ENCODE measurements at regions not wholly inside any gene's neighbourhood (a gene's known extent, or its start where the extent isn't known, plus 50 kb on each side); places are given as distances from the start of the nearest gene placed in this dataset.

- Histone ChIP-seq H4K20me1 (ENCODE audit: control insufficient read depth, extremely low read depth, insufficient read depth, low read length) (no peaks in the 10 kb centered on the region), H3K27me3 (ENCODE audit: control insufficient read depth, insufficient read depth, low read length) (no peaks in the 10 kb centered on the region), H3K9me3 (ENCODE audit: control insufficient read depth, insufficient read depth, low read depth, low read length) (no peaks in the 10 kb centered on the region), H3K4me3 (replicated peaks in 1 of 4; ENCODE audit: control extremely low read depth in 1 of 4, insufficient read depth in 1 of 4, low read depth in 3 of 4, low read length in 4 of 4) (no peak overlapping the region), H3K36me3 (ENCODE audit: control insufficient read depth, insufficient read depth, low read length) (no peaks in the 10 kb centered on the region), H2AFZ (ENCODE audit: low read length) (no peak overlapping the region), H3K4me1 (ENCODE audit: control insufficient read depth, extremely low read depth, insufficient read depth, low read length) (no peaks in the 10 kb centered on the region), H3K9ac (ENCODE audit: insufficient read depth, low read length) (no peak overlapping the region), H3K79me2 (ENCODE audit: control insufficient read depth, insufficient read depth, low read length) (no peaks in the 10 kb centered on the region), H3K27ac (ENCODE audit: insufficient read depth, low read length) (no peak overlapping the region), H3K4me2 (ENCODE audit: extremely low read depth, insufficient read depth, low read length) (no peak overlapping the region)
- TF ChIP-seq CTCF (conservative IDR thresholded peaks at IDR 0.05 in 1 of 2, IDR thresholded peaks at IDR 0.05 in 1 of 2; ENCODE audit: low read depth in 1 of 2, low read length in 2 of 2) (no peak), EZH2 (IDR thresholded peaks at IDR 0.05; ENCODE audit: low read length, missing control alignments) (no peak)
- DNase-seq (ENCODE audit: low read depth in 2 of 2), result no peak
Observed at GRCh38 chr14:54216827-54217226, 180.0 kb upstream of the CDKN3 start.

DNA sequence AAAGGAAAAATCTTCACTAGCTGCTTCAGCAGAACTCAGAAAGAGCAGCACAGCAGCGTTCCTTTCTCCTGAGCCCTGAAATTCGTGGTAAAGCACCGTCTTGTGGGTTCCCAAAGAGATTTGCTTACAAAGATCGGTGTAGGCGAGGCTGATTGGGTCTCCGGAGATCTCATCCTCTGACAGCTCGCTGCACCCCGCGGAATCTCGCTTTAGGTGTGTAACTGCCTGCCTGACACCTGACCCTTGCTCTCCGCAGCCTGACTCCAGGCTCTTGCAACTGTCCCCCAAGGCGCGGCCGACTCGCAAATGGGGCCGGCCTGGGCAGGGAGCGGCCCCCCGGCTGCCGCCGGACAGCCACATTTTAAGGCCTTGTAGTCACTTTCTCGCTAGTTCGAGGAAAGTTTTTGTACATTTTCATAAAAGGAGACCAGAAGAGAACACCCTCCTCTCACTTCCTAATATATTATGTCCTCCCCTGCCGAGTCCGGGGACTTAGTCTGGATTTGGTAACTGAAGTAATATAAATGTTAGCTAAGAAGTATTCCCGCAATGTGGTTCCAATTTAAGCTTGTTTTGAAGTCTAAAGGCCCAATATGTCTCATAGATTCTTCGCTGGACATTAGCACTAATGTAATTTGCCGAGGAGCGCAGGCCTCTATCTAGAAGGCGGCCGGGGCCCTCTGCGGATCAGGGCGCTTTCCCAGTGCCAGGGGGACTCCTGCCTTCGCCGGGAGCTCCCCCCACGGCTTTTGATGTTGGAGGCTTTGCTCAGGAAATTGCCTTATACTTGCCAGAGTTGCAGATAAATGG, 177.3 kb upstream of the CDKN3 start:
- no peaks in the 10 kb centered on the region for H4K20me1 ChIP-seq (ENCODE audit: control insufficient read depth, extremely low read depth, insufficient read depth, low read length)
- no peak for DNase-seq (ENCODE audit: low read depth in 2 of 2)
- peak overlapping the region; percentile 90 for H3K4me2 ChIP-seq (ENCODE audit: extremely low read depth, insufficient read depth, low read length)
- peak overlapping the region in 2 of 4 experiments; percentile 43 to 64 for H3K4me3 ChIP-seq (replicated peaks in 1 of 4; ENCODE audit: control extremely low read depth in 1 of 4, insufficient read depth in 1 of 4, low read depth in 3 of 4, low read length in 4 of 4)
- no peaks in the 10 kb centered on the region for H3K36me3 ChIP-seq (ENCODE audit: control insufficient read depth, insufficient read depth, low read length)
- H3K4me1 ChIP-seq (ENCODE audit: control insufficient read depth, extremely low read depth, insufficient read depth, low read length), result no peaks in the 10 kb centered on the region
- no peak for TF ChIP-seq EZH2 (IDR thresholded peaks at IDR 0.05; ENCODE audit: low read length, missing control alignments)
- TF ChIP-seq CTCF (conservative IDR thresholded peaks at IDR 0.05 in 1 of 2, IDR thresholded peaks at IDR 0.05 in 1 of 2; ENCODE audit: low read depth in 1 of 2, low read length in 2 of 2), result no peak
- H3K27me3 ChIP-seq (ENCODE audit: control insufficient read depth, insufficient read depth, low read length), result no peaks in the 10 kb centered on the region
- no peak overlapping the region for H3K27ac ChIP-seq (ENCODE audit: insufficient read depth, low read length)
- peak overlapping the region; percentile 82 for H2AFZ ChIP-seq (ENCODE audit: low read length)
- no peak overlapping the region for H3K9ac ChIP-seq (ENCODE audit: insufficient read depth, low read length)
- H3K79me2 ChIP-seq (ENCODE audit: control insufficient read depth, insufficient read depth, low read length), result no peaks in the 10 kb centered on the region
- no peaks in the 10 kb centered on the region for H3K9me3 ChIP-seq (ENCODE audit: control insufficient read depth, insufficient read depth, low read depth, low read length)

GRCh38 chr14:54220071-54220703, 176.6 kb upstream of the CDKN3 start:
- peak in 1 of 2 donors; percentile 22 for DNase-seq (ENCODE audit: low read depth in 2 of 2)
- Histone ChIP-seq H3K27me3 (ENCODE audit: control insufficient read depth, insufficient read depth, low read length) (no peaks in the 10 kb centered on the region), H4K20me1 (ENCODE audit: control insufficient read depth, extremely low read depth, insufficient read depth, low read length) (no peaks in the 10 kb centered on the region), H3K9ac (ENCODE audit: insufficient read depth, low read length) (no peak overlapping the region), H3K4me3 (replicated peaks in 1 of 4; ENCODE audit: control extremely low read depth in 1 of 4, insufficient read depth in 1 of 4, low read depth in 3 of 4, low read length in 4 of 4) (peak overlapping the region; percentile 26 to 64 (median 42)), H2AFZ (ENCODE audit: low read length) (peak overlapping the region; percentile 82), H3K79me2 (ENCODE audit: control insufficient read depth, insufficient read depth, low read length) (no peaks in the 10 kb centered on the region), H3K4me2 (ENCODE audit: extremely low read depth, insufficient read depth, low read length) (peak overlapping the region; percentile 90), H3K4me1 (ENCODE audit: control insufficient read depth, extremely low read depth, insufficient read depth, low read length) (no peaks in the 10 kb centered on the region), H3K9me3 (ENCODE audit: control insufficient read depth, insufficient read depth, low read depth, low read length) (no peaks in the 10 kb centered on the region), H3K36me3 (ENCODE audit: control insufficient read depth, insufficient read depth, low read length) (no peaks in the 10 kb centered on the region), H3K27ac (ENCODE audit: insufficient read depth, low read length) (no peak overlapping the region)
- TF ChIP-seq EZH2 (IDR thresholded peaks at IDR 0.05; ENCODE audit: low read length, missing control alignments) (no peak), CTCF (conservative IDR thresholded peaks at IDR 0.05 in 1 of 2, IDR thresholded peaks at IDR 0.05 in 1 of 2; ENCODE audit: low read depth in 1 of 2, low read length in 2 of 2) (no peak)
